ENCODE measurements at regions not wholly inside any gene's neighbourhood (a gene's known extent, or its start where the extent isn't known, plus 50 kb on each side); places are given as distances from the start of the nearest gene placed in this dataset.
A peak's percentile ranks its signal among the peaks of the same experiment; 100 is the strongest.

DNA sequence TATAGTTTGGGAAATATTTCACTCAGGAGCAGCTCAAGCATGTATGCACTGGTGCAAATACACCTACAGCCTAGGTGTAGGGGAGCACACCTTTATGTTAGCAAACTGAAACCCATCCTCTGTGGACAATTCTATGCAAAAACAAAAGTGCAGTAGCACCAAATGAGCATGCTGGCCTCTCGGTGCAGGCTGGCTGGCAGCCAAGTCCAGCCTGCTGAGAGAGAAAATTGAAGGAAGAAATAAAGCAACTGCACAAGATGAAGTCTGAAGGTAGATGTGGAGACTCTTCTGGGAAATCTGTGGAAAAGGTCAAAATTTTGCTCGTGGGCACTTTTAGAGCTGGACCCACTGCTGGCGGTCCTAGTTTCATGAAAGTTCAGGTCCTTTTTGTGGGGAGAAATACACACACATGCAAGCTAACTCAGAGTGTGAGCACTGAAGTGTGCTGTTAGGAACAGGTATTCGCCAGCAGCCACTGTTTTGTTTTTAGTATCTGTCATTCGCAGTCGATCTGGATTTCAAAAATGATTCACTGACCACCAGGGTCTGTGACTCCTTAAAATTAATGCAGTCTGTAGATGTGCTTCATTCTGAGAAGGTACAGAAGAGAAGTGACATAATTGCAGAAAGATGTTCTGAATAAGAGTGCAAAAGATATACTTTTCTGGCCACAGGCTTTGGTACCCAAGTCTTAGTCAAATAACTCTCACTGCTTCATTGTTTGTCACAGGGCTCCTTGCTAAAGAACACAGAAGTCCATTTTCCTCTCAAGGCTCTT lies 281.7 kb downstream of the PARP8 start:
- TF ChIP-seq CTCF (IDR thresholded peaks at IDR 0.05) = no peak
- ATAC-seq (ENCODE audit: low FRiP score) = no peak
- no peak for DNase-seq (ENCODE audit: low spot score)

- DNase-seq (ENCODE audit: low spot score) (no peak), ATAC-seq (ENCODE audit: low FRiP score) (no peak)
- no peak for TF ChIP-seq CTCF (IDR thresholded peaks at IDR 0.05)
Measured at GRCh38 chr5:50953290-50953689, 286.9 kb downstream of the PARP8 start.

DNA sequence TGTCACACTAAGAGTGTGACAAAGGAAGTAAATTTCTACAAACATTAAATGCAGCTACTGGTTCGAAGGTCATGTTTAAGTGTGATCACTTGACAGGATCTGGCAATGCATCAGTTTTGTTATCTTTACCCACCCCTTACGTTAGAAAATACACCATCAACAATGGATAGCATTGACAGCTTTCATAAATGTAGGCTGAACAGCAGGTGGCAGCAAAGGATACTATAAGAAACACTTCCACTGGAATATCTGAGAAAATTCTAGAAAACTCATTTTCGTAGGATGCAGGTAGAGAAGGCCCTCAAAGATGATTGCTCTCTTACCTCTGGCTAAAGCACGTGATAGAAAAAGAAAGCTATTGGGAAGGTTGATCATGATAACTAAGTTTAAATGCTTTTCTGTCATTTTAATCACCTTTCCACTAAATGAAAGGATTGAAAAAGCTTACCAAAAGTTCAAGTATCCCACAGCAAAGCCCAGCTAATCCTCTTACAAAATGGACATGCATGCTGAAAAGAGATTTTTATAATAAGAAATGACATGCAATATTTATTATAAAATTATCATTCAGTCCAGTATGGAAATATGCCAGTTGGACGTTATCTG lies 292.5 kb downstream of the PARP8 start:
- ATAC-seq (ENCODE audit: low FRiP score) (no peak), DNase-seq (ENCODE audit: low spot score) (no peak)
- no peak for TF ChIP-seq CTCF (IDR thresholded peaks at IDR 0.05)

GRCh38 chr5:50962934-50963872 lies 296.8 kb downstream of the PARP8 start:
- TF ChIP-seq CTCF (IDR thresholded peaks at IDR 0.05) = peak in 2 of 3 donors; percentile 53 to 62
- peak; percentile 80 for DNase-seq (ENCODE audit: low spot score)
- peak; percentile 91 for ATAC-seq (ENCODE audit: low FRiP score)

GRCh38 chr5:50963971-50964745 lies 297.7 kb downstream of the PARP8 start:
- ATAC-seq (ENCODE audit: low FRiP score) (peak; percentile 5), DNase-seq (ENCODE audit: low spot score) (no peak)
- no peak for TF ChIP-seq CTCF (IDR thresholded peaks at IDR 0.05)
